ENCODE measurements at regions not wholly inside any gene's neighbourhood (a gene's known extent, or its start where the extent isn't known, plus 50 kb on each side); places are given as distances from the start of the nearest gene placed in this dataset.
"Not testable (repeated sequence)": the region's sequence is repeated elsewhere in the genome, so short reads cannot be mapped to it uniquely, and the experiment has no call there.

- no peaks in the 10 kb centered on the region for H3K36me3 Mint-ChIP-seq
- intact Hi-C loops (cut with micrococcal nuclease): no loop called here
- H3K4me3 Mint-ChIP-seq: no peak overlapping the region
- ChIA-PET POLR2A (no interaction called here), CTCF (no interaction called here)
- DNase-seq: no peak
- H3K9me3 Mint-ChIP-seq: no peaks in the 10 kb centered on the region
- H3K27me3 Mint-ChIP-seq: no peaks in the 10 kb centered on the region
- H3K4me1 Mint-ChIP-seq (ENCODE audit: low read depth): no peaks in the 10 kb centered on the region
- H3K27ac Mint-ChIP-seq: no peak overlapping the region
These were observed 1676.7 kb downstream of the MRPL39 start for GRCh38 chr21:23930565-23930964.

DNA sequence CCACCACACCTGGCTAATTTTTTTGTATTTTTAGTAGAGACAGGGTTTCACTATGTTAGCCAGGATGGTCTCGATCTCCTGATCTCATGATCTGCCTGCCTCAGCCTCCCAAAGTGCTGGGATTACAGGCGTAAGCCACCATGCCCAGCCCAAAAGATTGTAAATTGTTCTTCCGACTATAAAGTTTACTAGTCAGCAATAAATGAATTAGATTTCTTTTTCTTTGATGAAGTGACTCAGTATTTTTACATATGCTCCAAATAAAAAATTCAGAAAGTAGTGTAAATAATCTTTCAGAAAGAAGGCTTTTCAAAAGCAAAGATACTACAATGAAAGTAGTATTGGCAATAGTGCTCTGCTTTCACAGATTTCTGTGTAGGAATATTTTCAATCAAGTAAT is 1680.9 kb downstream of the MRPL39 start:
- H3K36me3 Mint-ChIP-seq; intact Hi-C loops (cut with micrococcal nuclease); H3K4me1 Mint-ChIP-seq (ENCODE audit: low read depth); H3K27me3 Mint-ChIP-seq; H3K9me3 Mint-ChIP-seq; POLR2A ChIA-PET; H3K4me3 Mint-ChIP-seq; H3K27ac Mint-ChIP-seq; CTCF ChIA-PET; DNase-seq: not testable (repeated sequence)

DNA sequence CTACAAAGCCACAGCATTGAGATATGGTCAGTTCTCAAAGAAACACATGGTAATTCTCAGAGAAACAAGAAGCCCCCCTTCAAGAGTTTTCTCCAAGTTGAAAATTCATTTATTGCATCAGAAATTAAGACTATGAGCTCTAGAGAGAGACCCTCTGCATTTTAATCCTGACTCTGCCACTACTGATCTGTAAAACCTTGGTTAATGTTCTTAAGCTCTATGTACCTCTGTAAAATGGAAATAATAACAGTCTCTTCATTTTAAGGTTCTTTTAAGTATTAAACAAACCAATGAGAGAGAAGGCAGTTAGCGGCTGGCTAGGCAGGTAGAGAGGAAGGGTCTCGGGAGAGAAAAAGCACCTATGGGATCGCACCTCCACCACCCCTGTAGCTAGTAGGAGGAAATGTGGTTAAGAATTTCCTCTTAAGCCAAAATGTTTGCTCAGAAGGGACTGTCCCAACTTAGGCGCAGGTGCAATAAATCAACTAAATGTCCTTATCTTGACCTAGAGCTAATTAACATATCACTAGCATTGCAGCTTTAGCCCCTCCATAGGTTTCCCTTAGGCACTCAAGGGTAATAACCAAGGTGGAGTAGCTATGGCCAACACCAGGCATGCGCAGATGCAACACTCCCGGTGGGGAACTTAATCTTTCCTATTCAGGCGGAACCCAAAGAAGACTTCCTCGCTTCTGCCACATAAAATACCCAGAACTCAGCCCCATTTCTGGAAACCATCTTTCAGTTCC is 1685.4 kb downstream of the MRPL39 start:
- CTCF ChIA-PET: no interaction called here
- no peak for DNase-seq
- H3K4me1 Mint-ChIP-seq (ENCODE audit: low read depth): peaks cover 12% of the 10 kb centered on the region
- no peaks in the 10 kb centered on the region for H3K27me3 Mint-ChIP-seq
- H3K36me3 Mint-ChIP-seq: no peaks in the 10 kb centered on the region
- no peak overlapping the region for H3K27ac Mint-ChIP-seq
- H3K9me3 Mint-ChIP-seq: no peaks in the 10 kb centered on the region
- intact Hi-C loops (cut with micrococcal nuclease): no loop called here
- POLR2A ChIA-PET: no interaction called here
- H3K4me3 Mint-ChIP-seq: no peak overlapping the region

DNA sequence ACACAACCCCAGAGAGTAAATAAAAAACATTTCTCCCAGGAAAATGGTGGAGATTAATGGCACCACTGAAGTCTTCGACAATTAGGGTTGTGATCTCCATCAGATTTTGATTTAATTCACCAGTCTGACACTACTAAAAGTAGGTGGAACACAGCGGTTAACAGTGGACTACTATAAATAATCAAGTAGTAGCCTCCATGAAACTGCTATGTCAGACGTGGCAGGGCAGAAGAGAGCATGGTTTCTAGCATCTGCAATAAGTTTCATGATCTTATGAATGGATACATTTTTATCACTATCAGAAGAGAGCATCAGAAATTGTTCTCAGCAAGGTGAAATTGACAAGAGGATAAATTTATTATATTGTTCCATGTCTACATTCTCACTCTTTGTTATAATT is 1706.6 kb downstream of the MRPL39 start:
- ChIA-PET POLR2A (no interaction called here), CTCF (no interaction called here)
- H3K36me3 Mint-ChIP-seq: no peaks in the 10 kb centered on the region
- H3K27ac Mint-ChIP-seq: no peak overlapping the region
- no peak overlapping the region for H3K4me3 Mint-ChIP-seq
- no peak for DNase-seq
- H3K9me3 Mint-ChIP-seq: no peaks in the 10 kb centered on the region
- intact Hi-C loops (cut with micrococcal nuclease): no loop called here
- no peaks in the 10 kb centered on the region for H3K27me3 Mint-ChIP-seq
- H3K4me1 Mint-ChIP-seq (ENCODE audit: low read depth): no peaks in the 10 kb centered on the region

DNA sequence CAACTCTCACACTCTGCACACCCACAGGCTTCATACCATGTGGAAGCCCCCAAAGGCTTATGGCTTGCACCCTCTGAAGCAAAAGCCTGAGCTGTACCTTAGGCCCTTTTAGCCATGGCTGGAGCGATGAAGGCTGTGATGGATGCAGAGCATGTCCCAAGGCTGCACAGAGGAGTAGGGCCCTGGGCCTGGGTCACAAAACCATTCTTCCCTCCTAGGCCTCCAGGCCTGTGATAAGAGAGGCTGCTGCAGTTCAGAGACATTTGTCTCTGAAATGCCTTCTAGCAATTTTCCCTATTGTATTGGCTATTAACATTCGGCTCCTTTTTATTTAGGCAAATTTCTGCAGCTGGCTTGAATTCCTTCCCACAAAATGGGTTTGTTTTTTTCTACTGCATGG is 1707.7 kb downstream of the MRPL39 start:
- H3K4me3 Mint-ChIP-seq: no peak overlapping the region
- POLR2A ChIA-PET: no interaction called here
- H3K36me3 Mint-ChIP-seq: no peaks in the 10 kb centered on the region
- H3K27me3 Mint-ChIP-seq: no peaks in the 10 kb centered on the region
- H3K4me1 Mint-ChIP-seq (ENCODE audit: low read depth): no peaks in the 10 kb centered on the region
- no peak overlapping the region for H3K27ac Mint-ChIP-seq
- no peaks in the 10 kb centered on the region for H3K9me3 Mint-ChIP-seq
- no peak for DNase-seq
- CTCF ChIA-PET: no interaction called here
- intact Hi-C loops (cut with micrococcal nuclease): no loop called here

DNA sequence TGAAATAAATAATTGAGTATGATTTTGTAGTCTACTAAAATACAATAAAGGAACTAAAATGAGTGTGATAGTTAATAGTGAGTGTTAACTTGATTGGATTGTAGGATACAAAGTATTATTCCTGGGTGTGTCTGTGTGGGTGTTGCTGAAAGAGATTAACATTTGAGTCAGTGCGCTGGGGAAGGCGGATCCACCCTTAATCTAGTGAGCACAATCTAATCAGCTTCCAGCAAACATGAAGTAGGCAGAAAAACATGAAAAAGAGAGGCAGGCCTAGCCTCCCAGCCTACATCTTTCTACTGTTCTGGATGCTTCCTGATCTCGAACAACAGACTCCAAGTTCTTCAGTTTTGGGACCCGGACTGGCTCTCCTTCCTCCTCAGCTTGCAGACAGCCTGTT is 1716.6 kb downstream of the MRPL39 start:
- intact Hi-C loops (cut with micrococcal nuclease): no loop called here
- peaks cover 8% of the 10 kb centered on the region for H3K4me1 Mint-ChIP-seq (ENCODE audit: low read depth)
- H3K27ac Mint-ChIP-seq: no peak overlapping the region
- ChIA-PET POLR2A (no interaction called here), CTCF (no interaction called here)
- H3K9me3 Mint-ChIP-seq: no peaks in the 10 kb centered on the region
- no peaks in the 10 kb centered on the region for H3K27me3 Mint-ChIP-seq
- no peaks in the 10 kb centered on the region for H3K36me3 Mint-ChIP-seq
- no peak for DNase-seq
- no peak overlapping the region for H3K4me3 Mint-ChIP-seq

DNA sequence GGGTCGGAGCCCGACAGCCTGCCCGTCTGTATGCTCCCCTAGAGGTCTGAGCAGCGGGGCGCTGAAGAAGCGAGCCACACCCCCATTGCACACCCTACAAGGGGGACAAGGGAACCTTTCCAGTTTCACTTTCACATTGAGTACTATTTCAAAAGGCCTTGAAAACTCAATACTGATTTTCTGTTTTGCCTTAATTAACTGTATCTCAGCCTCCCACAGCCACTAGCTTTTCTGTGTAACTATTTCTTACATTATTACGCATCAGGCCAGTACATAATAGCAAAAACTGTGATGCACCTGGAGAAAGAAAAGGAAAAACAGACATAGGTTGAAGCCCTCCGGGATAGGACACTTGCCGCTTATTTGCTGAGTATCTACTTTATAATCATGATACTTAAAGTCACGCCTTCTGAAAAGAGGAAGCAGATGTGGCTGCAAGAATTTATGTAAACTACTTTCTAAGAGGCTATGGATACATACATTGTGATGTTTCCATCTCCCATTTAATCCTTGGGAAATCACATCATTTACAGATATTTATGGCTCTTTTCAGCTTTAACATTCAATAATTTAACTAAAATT is 1719.5 kb downstream of the MRPL39 start:
- POLR2A ChIA-PET: no interaction called here

GRCh38 chr21:23886828-23887724 is 1720.2 kb downstream of the MRPL39 start:
- Mint-ChIP-seq H3K36me3 (no peaks in the 10 kb centered on the region), H3K4me3 (peak overlapping the region; percentile 58), H3K27ac (no peak overlapping the region), H3K27me3 (no peaks in the 10 kb centered on the region), H3K4me1 (ENCODE audit: low read depth) (peaks cover 8% of the 10 kb centered on the region), H3K9me3 (no peaks in the 10 kb centered on the region)
- POLR2A ChIA-PET: no interaction called here
- intact Hi-C loops (cut with micrococcal nuclease): no loop called here
- no peak for DNase-seq
- CTCF ChIA-PET: no interaction called here

More for the DNA sequence above, 1719.5 kb downstream of the MRPL39 start:
- peak overlapping the region; percentile 58 for H3K4me3 Mint-ChIP-seq
- intact Hi-C loops (cut with micrococcal nuclease): no loop called here
- CTCF ChIA-PET: no interaction called here
- H3K9me3 Mint-ChIP-seq: no peaks in the 10 kb centered on the region
- peak; percentile 28 for DNase-seq
- H3K4me1 Mint-ChIP-seq (ENCODE audit: low read depth): peaks cover 8% of the 10 kb centered on the region
- H3K27me3 Mint-ChIP-seq: no peaks in the 10 kb centered on the region
- H3K27ac Mint-ChIP-seq: no peak overlapping the region
- no peaks in the 10 kb centered on the region for H3K36me3 Mint-ChIP-seq

GRCh38 chr21:23881783-23882182 is 1725.5 kb downstream of the MRPL39 start:
- Mint-ChIP-seq H3K27ac (no peak overlapping the region), H3K9me3 (no peaks in the 10 kb centered on the region), H3K36me3 (no peaks in the 10 kb centered on the region), H3K4me3 (no peak overlapping the region), H3K4me1 (ENCODE audit: low read depth) (no peaks in the 10 kb centered on the region), H3K27me3 (no peaks in the 10 kb centered on the region)
- ChIA-PET CTCF (no interaction called here), POLR2A (no interaction called here)
- DNase-seq: no peak
- intact Hi-C loops (cut with micrococcal nuclease): no loop called here

DNA sequence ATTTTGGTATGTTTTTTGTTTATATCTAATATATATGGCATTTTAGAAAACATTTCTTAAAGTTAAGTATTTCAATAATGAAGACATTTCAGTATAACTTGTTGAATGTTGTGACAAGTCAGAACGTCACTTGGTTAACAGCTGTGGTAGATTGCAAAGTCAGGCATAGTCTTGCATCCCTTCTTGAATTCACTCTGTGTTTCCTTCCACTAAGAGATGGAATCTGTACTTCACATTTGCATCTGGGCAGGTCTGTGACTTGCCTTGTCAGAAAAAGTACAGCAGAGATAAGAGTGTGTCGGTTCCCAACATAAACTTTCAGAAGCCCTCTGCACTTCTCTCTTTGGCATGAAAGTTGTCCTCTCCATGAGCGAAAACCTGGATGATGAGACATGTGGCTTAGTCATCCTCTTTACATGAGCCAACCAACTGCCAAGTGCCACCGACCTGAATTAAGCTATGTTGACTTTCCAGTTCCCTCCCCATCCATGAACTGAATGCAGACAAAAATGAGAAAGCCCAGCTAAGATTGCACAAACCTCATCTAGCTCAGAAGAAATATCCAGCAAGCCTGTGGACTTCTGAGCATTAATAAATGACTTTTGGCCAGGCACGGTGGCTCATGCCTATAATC is 1730.2 kb downstream of the MRPL39 start:
- DNase-seq: no peak
- H3K27me3 Mint-ChIP-seq: no peaks in the 10 kb centered on the region
- POLR2A ChIA-PET: no interaction called here
- no peak overlapping the region for H3K27ac Mint-ChIP-seq
- CTCF ChIA-PET: no interaction called here
- intact Hi-C loops (cut with micrococcal nuclease): no loop called here
- H3K4me3 Mint-ChIP-seq: no peak overlapping the region
- H3K9me3 Mint-ChIP-seq: no peaks in the 10 kb centered on the region
- H3K36me3 Mint-ChIP-seq: no peaks in the 10 kb centered on the region
- no peaks in the 10 kb centered on the region for H3K4me1 Mint-ChIP-seq (ENCODE audit: low read depth)

- intact Hi-C loops (cut with micrococcal nuclease): no loop called here
- no peaks in the 10 kb centered on the region for H3K4me1 Mint-ChIP-seq (ENCODE audit: low read depth)
- no peak overlapping the region for H3K27ac Mint-ChIP-seq
- ChIA-PET CTCF (no interaction called here), POLR2A (no interaction called here)
- no peak overlapping the region for H3K4me3 Mint-ChIP-seq
- H3K36me3 Mint-ChIP-seq: no peaks in the 10 kb centered on the region
- no peaks in the 10 kb centered on the region for H3K9me3 Mint-ChIP-seq
- H3K27me3 Mint-ChIP-seq: no peaks in the 10 kb centered on the region
- no peak for DNase-seq
These were observed 1733.0 kb downstream of the MRPL39 start for GRCh38 chr21:23874271-23874670.

DNA sequence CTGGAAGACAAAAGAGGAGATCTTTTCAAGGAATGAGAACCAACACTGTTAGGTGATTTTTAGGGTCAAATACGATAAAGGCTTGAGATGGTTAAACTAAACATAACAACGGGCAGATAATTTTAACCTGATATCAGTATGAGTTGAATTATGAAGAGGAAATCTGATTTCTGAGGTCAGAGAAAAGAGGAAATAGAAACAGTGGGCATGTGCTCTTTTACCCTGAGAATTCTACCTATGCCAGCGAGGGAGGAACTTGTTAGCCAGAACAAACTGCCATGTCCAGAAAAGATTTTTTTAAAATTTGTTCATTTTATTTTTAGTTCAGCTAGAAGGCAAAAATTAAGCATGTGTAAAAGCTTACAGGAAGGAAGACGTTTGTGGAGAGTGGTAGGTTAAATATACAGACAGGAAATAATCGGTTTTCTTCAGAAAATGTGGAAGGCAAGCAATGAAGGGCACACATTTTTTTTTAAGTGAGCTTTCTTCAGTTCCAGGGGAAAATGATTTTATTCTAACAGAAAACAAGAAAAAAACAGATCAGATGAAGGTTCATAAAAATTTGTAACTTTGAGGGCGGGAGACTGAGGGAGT is 1745.3 kb downstream of the MRPL39 start:
- peaks cover 10% of the 10 kb centered on the region for H3K4me1 Mint-ChIP-seq (ENCODE audit: low read depth)
- H3K27ac Mint-ChIP-seq: no peak overlapping the region
- H3K4me3 Mint-ChIP-seq: no peak overlapping the region
- no peaks in the 10 kb centered on the region for H3K9me3 Mint-ChIP-seq
- POLR2A ChIA-PET: no interaction called here
- no peak for DNase-seq
- no peaks in the 10 kb centered on the region for H3K27me3 Mint-ChIP-seq
- no peaks in the 10 kb centered on the region for H3K36me3 Mint-ChIP-seq
- CTCF ChIA-PET: interaction anchor here (0.8 to 1.1 kb wide), 2 partner anchors 9 to 107 kb away, joined by 3 read pairs; no protein-coding TSS in a partner anchor
- intact Hi-C loops (cut with micrococcal nuclease): no loop called here

Measured in activated CD4-positive, alpha-beta memory T cell treated with anti-CD3 and anti-CD28 coated beads for 36 hours (primary cell).